GM19397 (cell line): ENCODE measurements at regions not wholly inside any gene's neighbourhood (a gene's known extent, or its start where the extent isn't known, plus 50 kb on each side); places are given as distances from the start of the nearest gene placed in this dataset.

Source experiments
- ATAC-seq: cut with Tn5 transposase; IDR thresholded peaks from one replicate; pipeline ENCODE4 v1.9.1; 2021; ENCODE audit warnings: mild to moderate bottlenecking, moderate library complexity; ENCODE audit not compliant: unreplicated experiment

DNA sequence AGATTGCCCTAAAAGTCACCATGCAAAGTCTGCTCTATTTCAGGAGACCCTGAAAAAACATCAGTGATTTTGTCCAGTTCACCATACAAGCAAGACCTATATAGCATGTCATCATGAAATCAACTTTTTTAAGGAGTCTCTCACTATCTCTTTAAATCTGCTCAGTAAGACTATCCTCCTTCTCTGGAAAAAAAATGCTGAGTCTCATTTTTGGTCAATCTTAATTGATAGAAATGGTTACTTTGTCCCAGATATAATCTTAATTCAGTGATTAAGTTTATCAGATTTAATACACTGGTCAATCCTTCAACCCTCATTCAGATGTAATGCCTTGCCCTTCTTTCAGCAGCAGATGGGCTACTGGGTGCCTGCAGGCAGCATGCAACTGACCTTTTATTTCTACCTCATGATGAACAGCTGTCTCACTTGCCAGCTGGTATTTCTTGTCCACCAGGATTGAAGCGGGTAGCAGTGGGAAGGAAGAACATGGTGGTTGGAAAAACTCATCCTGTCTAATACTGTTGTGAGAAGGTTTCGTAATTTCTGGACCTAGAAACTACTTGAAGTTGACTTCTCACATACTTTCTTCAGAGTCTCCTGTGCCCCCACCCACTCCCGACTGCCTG, 375.3 kb downstream of the DNAH5 start:
- ATAC-seq: no peak

DNA sequence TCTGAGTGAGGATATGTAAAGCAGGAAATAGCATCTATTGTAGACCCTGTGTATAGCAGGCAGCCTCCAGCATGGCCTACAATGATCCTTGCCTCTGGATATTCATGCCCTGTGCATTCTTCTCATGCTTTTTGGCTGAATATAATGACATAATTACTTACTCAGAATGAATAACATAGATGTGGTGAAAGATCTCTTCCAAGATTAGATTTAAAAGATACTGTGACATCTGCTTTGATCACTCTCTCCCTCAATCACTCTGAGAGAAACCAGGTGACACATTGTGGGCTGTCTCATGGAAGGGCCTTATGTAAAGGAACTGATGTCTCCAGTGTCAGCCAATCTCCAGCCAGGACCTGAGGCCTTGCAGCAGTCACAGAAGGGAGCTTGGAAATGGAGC, 376.7 kb downstream of the DNAH5 start:
- ATAC-seq: no peak

DNA sequence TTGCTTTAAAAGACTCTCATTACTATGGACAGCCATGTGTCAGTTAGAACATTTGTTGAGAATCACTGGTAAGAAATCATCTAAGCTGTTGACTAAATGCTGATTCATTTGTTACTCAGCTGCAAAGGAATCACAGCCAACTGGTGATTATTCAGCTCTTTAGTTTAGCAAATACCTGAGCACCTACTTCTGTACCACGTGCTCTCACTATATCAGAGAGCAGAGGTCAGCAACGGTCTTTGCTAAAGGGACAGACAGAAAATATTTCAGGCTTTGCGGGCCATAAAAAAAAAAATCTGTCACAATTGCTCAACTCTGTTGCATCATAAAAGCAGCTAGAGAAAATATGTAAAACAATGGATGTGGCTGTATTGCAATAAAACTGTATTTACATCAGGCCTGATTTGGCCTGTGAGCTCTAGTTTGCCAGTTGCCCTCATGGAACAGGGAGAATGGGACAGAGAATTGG, 377.6 kb downstream of the DNAH5 start:
- ATAC-seq: no peak

DNA sequence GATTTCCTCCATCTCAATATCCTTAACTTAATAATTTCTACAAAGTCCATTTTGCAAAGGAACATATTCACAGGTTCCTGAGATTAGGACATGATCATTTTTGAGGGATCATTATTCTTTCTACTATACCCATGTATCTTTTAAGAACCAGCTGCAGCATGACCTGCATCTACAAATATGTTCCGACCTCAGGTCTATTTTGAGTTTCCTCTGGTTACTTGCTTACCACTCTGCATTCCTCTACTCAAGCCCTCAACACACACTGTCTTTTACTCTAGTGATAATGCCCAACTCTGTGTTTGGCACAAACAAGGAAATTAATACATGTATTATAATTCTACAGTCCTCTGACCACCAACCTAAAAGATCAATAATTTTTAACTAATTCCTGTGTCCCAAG, 386.1 kb downstream of the DNAH5 start:
- no peak for ATAC-seq

DNA sequence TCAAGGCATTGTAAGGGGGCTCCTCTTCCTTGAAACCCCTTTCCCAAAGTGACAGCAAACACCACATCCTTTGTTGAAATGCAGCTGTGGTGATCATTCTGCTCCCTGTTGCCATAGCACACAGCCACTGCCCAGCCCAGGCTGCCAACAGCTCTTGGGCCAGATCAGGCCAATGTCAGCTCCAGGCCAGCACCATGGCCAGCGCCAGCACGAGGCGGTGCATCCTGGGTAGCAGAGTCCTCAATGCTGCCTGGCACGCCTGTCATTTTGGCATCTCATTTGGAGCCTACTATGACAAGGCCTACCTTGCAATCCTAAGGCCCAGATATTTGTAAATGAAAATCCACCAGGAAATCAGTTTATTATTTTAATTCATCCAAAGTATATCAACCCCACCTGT, 390.6 kb downstream of the DNAH5 start:
- no peak for ATAC-seq

DNA sequence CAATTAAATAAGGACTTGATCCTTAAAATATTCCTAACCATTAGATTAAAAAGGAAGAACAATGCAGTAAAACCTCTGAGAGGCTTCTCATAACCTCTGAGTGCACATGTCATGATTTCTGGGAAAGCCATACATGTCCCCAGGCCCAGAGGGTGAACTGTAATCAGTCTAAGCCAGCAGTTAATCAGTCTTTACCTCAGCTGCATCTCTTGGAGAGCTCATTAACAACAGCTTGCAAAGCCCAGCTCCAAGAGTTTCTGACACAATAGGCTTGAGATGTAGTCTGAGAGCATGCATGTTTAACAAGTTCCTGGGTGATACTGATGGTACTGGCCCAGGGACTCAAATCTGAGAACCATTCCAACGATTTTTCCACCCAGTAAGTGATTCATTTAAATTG, 392.1 kb downstream of the DNAH5 start:
- no peak for ATAC-seq

DNA sequence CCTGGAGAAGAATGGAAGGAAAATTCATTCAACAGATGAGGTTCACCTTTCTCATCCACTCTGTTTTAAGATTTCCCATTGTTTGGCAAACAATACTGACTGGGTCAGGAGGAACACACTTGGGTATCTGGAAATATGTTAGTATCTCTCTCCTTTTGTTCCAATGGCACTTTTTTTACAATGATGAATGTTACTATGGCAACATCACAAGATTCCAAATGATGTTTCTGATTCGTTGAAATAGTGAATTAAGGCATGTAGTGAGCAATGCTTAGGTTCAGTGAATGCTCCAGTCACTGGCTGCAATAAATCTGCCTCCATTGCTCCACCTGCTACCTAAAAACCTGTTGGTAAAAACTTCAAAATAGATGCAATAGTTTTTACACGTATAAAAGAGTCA, 392.8 kb downstream of the DNAH5 start:
- no peak for ATAC-seq

DNA sequence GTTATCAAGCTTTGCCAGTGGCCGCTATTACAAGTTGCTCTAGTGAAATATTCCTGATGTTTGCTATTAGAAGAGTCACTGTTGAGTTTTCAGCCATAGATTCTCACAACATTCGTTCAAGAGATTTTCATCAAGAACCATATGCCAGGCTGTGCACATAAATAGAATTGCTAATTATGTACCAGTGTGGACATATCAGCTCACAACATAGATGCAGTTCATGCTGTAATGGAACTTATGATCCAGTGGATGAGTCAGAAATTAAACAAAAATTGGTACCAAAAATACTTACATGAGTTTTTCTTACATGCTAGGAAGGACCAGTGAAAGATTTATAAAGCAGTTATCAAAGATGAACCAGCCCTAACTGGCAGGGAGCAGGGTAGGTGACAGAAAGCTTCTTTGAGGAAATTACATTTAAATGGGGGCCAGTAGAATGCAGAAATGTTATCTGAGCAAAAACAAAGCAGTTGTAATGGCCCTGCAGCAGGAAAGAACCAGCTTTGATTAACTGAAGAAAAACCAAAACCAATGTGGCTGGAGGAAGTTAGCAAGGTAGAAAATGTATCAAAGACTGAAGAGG, 404.2 kb downstream of the DNAH5 start:
- no peak for ATAC-seq

DNA sequence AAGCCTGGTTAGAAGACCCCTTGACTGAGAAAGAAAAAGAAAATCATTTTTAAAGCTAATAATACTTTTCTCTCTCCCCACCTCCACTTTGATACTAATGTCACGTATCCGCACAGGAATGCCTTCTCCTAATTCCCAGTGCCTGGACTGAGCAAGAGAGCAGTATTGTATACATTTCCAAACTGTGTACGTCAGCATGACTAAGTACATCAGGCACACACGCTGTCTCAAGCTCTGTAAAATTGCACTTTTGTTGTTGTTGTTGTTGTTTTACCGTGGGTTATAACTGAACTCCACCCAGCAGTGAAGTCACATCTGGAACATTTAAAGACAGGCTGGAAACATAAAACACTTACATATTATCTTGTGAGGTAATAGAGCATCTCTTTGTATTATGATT, 407.6 kb downstream of the DNAH5 start:
- no peak for ATAC-seq

DNA sequence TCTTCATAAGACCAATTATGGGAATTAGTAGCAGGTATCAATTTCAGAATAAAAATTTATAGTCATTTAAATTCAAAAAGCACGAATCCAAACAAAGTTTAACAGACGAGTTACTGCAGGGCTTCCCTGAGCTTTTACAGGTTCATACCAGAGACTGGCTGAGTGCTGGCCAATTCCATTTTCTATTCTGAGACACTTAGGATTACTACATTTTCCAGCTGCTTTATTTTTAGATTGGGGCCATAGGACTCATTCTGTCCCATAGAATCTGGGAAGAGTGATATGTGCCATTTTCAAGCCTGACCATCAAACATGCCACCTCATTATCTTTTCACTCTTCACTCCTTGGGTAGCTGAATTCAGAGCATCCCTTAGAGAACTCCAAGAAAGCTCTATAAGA, 410.7 kb downstream of the DNAH5 start:
- no peak for ATAC-seq

DNA sequence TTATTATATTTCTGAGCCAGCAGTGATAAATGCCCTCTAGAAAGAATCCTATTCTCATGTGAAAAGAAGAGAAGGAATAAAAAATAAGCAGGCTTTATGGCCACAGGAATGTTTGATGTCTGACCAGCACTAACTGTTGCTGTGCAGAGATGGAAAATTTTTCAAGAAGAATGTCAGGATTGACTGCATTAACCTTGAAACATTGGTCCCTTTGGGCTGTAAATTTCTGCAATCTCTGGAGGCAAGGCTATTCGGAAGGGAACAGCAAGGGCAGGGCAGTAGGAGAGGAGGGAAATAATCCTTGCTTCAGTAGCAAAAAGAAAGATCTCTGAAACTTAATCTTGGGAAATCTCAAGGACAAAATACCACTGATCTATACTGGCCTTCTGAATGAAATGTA, 415.2 kb downstream of the DNAH5 start:
- ATAC-seq: no peak

DNA sequence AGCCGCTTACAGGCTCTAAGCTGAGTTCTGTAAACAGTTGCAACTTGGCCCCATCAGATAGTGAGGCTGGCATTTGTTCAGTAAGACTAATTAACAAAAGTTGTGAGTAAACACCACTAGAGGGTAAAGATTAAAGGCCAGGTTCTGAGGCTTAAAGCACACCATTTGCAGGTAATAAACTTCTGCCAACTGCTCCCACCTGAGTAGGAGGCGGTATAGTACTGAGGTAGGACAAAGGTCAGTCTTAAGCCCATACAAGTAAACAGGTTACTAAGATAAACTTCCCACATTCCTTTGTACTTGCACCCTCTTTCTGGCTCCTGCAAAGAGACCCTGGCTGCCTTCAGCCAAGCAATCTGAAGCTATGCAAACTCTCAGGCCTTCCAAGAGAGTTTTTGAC, 419.6 kb downstream of the DNAH5 start:
- no peak for ATAC-seq

DNA sequence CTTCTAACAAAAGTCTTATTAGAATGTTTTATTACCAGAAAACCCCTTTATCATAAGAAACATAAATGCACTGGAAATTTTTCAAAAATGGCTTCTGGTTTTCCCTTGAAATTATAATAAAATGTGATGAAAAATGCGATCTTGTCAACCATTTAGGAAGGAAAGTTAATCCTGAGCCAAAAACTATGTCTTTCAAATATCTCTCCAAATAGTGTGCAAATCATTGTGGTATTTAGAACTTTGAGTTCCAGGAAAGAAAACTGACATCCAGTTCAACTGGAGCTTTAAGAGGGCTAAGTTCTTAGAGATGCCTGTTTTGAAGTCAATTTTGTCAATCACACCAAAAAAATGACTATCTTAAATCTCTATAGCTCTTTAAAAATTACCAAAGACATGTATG, 425.4 kb downstream of the DNAH5 start:
- no peak for ATAC-seq

DNA sequence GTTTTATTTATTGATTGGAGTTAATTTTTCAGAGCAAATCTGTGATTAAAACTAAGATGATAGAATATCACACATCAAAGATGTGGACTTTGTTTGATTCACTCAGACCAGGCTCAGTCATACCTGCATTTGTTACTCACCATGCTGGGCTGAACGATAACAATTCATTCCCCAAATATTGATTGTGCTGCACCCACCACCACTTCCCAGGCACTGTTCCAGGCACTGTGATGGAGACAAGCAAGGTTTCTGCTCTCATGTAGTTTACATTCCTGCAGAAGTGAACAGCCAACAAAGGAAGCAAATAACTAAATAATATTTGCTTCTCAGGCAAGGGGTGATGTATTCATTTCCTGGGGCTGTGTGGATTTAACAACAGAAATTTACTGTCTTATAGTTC, 428.3 kb downstream of the DNAH5 start:
- no peak for ATAC-seq

DNA sequence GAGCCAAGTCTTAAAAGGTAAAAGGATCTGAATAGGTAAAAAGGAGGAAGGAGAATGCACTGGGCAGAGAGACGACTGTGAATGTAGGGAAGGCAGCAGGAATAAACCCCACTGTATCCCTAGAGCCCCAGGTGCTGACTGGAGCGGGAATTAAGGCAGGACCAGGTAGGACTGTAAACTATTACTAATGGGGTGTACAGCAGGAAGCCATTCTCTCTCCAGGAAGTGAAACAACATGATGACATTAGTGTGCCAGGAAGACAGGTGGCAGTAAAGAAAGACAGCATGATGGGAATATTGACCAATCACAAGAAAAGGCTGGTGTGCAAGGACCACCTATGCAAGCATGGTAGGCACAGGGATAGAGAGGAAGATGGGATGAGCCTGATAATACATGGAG, 433.0 kb downstream of the DNAH5 start:
- ATAC-seq: no peak

DNA sequence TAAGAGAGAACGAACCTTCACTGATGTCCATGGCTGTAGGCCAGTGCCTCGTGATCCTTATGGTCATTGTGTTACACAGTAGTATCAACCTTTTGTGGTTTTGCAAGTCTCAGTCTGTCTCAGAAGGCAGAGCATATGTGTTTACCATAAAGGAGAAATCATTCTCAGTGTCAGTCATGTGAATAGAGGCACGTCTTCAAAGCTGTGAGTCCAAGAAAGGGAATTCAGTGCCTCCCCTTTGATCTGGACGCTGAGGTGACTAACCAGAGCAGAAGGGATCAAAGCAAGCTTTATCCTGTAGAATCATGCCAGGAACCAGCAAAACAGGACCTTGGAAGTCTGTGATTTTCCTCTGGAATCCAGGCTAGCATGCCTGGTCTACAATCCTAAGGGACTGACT, 433.9 kb downstream of the DNAH5 start:
- ATAC-seq: no peak

DNA sequence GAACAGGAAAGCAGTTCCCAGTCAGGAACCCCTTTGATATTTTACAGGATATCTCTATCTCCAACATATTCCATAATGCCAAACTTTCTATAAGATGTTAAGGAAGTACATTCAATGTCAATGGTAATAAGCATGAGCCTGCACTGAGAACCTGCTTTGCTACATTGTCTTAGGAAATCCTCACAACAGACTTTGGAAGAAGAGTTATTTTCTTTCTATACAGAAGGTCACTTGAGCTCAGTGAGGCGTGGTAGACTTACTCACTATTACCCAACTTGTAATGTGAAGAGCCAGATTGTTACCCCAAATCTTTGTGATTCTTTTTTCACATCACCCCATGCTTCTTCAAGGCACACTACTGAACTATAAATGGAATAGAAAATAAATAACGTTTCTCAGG, 435.9 kb downstream of the DNAH5 start:
- ATAC-seq: no peak

DNA sequence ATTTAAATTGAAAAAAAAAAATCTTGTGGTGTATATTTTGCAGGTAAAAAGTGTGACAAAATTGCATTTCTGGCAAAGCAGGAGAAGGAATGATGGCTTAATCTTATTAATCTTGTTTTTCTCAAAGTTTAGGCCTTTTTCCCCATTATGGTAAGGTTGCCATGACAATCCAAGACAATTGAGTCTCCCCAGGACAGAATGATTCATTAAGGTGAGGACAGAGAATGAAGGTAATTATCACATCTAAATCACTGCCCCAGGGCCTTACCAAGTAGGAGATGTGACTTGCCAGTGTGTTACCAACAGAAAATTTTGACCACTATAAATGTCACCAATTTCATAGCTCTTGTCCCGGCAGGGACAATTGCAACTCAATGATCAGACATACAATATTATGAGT, 439.2 kb downstream of the DNAH5 start:
- ATAC-seq: no peak

DNA sequence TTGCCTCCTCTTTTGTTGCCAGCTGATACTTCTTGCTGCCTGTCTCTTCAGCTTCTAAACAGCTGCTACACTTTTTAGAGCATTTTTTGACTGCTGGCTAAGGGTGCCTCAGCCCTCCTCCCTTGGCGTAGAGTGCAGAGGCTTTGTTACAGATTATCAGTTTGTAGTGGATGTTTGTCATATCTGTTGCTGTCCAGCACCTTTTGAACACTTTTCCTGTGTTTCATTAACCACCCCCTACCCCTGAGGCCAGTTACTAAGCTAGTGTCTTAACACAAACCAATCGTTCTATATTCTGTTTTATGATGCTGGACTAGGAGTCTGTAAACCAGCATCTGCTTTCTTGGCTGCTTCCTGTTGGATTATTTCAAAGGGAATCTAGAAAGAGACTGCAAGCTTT, 441.5 kb downstream of the DNAH5 start:
- no peak for ATAC-seq

DNA sequence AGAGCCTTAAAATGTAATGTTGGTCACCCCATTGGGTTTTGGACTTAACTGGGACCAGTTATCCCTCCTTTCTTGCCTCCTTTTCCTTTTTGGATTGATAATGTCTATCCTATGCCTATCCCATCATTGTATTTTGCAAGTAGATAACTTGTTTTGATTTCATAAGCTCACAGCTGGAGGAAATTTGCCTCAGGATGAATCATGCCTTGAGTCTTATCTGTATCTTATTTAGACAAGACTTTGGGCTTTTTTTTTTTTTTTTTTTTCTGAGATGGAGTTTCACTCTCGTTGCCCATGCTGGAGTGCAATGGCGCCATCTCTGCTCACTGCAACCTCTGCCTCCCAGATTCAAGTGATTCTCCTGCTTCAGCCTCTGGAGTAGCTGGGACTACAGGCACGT, 443.3 kb downstream of the DNAH5 start:
- no peak for ATAC-seq

DNA sequence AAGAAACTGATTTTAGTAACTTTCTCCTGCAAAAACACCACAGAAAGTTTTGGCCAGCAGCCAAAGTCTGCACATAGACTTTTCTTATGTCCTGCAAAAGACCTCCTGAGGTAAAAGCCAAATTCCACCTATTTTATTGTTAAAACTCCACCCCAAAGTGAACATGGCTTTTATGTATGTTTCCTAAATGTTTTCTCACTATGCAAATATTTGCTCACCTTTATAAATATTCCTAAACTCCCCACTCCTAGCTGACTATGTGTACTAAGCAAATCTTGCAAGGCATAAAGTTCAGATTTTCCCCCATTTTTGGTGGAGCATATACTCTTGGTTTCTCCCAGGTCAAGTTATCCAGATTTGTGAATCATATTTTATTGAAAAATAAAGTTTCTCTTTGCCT, 446.2 kb downstream of the DNAH5 start:
- no peak for ATAC-seq

DNA sequence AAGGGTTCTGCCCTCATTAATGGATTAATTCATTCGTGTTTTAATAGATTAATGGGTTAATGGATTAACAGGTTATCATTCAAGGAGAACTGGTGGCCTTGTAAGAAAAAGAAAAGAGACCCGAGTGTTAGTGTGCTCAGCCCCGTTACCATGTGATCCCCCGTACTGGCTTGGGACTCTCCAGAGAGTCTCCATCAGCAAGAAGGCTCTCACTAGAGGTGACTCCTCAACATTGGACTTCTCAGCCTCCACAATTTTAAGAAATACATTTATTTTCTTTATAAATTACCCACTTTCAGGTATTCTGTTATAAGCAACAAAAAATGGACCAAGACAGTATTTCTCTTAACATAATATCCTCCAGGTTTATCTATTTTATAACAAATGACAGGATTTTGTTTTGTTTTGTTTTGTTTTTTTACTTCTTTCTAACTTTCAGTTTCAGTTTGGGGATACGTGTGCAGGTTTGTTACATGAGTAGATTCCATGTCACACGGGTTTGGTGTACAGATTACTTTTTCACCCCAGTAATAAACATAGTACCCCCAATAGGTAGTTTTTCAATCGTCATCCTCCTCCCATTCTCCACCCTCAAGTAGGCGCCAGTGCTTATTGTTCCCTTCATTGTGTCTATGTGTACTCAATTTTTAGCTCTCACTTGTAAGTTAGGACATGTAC, 456.1 kb downstream of the DNAH5 start:
- ATAC-seq: no peak

DNA sequence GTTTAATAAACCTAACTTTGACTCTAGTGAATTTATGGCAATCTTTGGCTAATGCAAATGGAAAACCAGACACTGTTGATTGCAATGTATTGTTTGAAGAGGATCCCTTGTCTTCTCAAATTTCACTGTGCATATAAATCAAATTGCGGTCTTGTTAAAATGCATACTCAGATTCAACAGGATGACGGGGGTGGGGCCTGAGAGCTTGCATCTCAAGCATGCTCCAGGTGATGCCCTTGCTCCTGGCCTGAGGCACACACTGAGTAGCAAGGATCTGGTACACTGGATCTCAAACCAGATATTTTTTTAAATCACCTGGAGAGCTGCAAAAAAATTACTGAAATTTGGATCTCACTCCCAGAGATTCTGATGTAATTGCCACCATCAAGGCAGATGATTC, 463.7 kb downstream of the DNAH5 start:
- no peak for ATAC-seq
